ENCODE measurements at regions not wholly inside any gene's neighbourhood (a gene's known extent, or its start where the extent isn't known, plus 50 kb on each side); places are given as distances from the start of the nearest gene placed in this dataset.

DNA sequence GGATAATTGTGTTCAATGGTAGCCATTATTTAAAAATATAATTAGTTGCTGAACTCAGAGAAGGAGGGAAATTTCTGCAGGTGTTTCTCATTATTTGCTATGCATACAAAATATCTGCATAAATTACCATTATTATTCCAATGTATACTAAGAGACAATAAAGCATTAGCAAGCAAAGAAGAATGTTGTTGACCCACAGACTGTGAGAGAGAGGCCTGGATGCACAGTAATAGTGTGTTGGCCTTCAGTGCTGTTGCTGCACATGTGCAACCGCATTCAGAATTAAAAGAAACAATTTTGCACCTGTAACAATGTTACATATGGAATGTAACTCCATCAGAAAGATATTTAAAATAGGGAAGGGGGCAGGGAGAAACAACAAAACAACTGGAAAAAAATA, 155.6 kb upstream of the KCNH8 start:
- Histone ChIP-seq H3K4me1 (ENCODE audit: control insufficient read depth in 2 of 2, insufficient read depth in 1 of 2, low read depth in 1 of 2, low read length in 2 of 2) (peaks cover 0 to 1% of the 10 kb centered on the region in 2 donors), H2AFZ (ENCODE audit: low read length) (no peak overlapping the region), H3K23ac (ENCODE audit: low read depth, low read length, poor library complexity) (no peak overlapping the region), H3K79me1 (ENCODE audit: low read depth, low read length) (peaks cover 3% of the 10 kb centered on the region), H2AK5ac (ENCODE audit: low read depth, low read length) (no peak overlapping the region), H4K8ac (ENCODE audit: low read depth, low read length) (no peak overlapping the region), H3K14ac (ENCODE audit: low read length) (no peak overlapping the region), H2BK15ac (ENCODE audit: low read length) (no peak overlapping the region), H3K4ac (ENCODE audit: low read length) (no peak overlapping the region), H4K91ac (ENCODE audit: low read depth, low read length, poor library complexity) (no peak overlapping the region), H3K9me3 (replicated peaks in 1 of 2; ENCODE audit: control insufficient read depth in 2 of 2, insufficient read depth in 1 of 2, low read depth in 1 of 2, low read length in 2 of 2) (no peaks in the 10 kb centered on the region), H2BK12ac (ENCODE audit: low read length) (no peak overlapping the region), H3K4me2 (ENCODE audit: insufficient read depth, low read length, poor library complexity, severe bottlenecking) (no peak overlapping the region), H3K4me3 (ENCODE audit: low read length in 2 of 2) (no peak overlapping the region), H3K9ac (ENCODE audit: low read depth, low read length, poor library complexity) (no peak overlapping the region), H3K27ac (replicated peaks; ENCODE audit: low read length) (no peak overlapping the region), H2BK5ac (ENCODE audit: low read length) (no peak overlapping the region), H3K18ac (ENCODE audit: low read length) (no peak overlapping the region), H2BK120ac (ENCODE audit: low read depth, low read length) (no peak overlapping the region), H3K27me3 (ENCODE audit: control insufficient read depth in 3 of 3, insufficient read depth in 3 of 3, low read depth in 1 of 3, low read length in 3 of 3) (no peaks in the 10 kb centered on the region), H3K36me3 (replicated peaks in 1 of 2; ENCODE audit: control insufficient read depth in 2 of 2, insufficient read depth in 2 of 2, low read length in 2 of 2) (no peaks in the 10 kb centered on the region)
- no CpG with 5 or more reads among the region's 1 CpG for WGBS, 2 donors (ENCODE audit: extremely low coverage in 2 of 2, insufficient read length in 2 of 2, insufficient replicate concordance in 1 of 2)
- no peak for DNase-seq (ENCODE audit: low spot score)

DNA sequence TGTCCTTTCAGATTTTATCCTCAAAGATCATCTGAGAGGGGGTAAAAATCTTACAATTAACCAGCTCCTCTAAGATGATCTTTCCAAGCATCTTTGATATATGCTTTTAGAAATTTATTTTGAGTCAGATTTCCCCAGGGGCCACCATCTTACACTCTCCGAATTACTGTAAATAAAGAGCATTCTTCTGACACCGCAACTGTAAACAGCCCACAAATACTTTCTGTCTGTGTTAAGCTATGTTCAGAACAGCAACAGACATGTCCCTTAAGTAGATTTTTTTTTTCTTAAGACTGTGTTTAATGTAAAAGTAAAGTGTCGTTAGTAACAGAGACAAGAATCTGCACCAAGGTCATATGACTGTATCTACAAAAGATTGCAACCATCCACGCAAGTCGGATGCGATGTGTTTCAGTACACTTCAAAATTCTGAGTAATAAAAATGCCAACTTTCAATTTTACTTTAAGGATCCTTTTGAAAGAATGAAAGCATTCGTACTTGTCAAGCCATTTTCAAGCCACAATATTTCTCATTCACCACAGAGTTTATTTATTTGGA, 159.0 kb upstream of the KCNH8 start:
- no peak overlapping the region for H2AFZ ChIP-seq (ENCODE audit: low read length)
- H2AK5ac ChIP-seq (ENCODE audit: low read depth, low read length), result no peak overlapping the region
- WGBS, 2 donors (ENCODE audit: extremely low coverage in 2 of 2, insufficient read length in 2 of 2, insufficient replicate concordance in 1 of 2), result no CpG with 5 or more reads among the region's 7 CpGs
- H2BK120ac ChIP-seq (ENCODE audit: low read depth, low read length), result no peak overlapping the region
- H4K91ac ChIP-seq (ENCODE audit: low read depth, low read length, poor library complexity), result no peak overlapping the region
- H3K79me1 ChIP-seq (ENCODE audit: low read depth, low read length), result no peaks in the 10 kb centered on the region
- H3K4me3 ChIP-seq (ENCODE audit: low read length in 2 of 2), result no peak overlapping the region
- peaks cover 0 to 1% of the 10 kb centered on the region in 2 donors for H3K4me1 ChIP-seq (ENCODE audit: control insufficient read depth in 2 of 2, insufficient read depth in 1 of 2, low read depth in 1 of 2, low read length in 2 of 2)
- H3K14ac ChIP-seq (ENCODE audit: low read length), result no peak overlapping the region
- no peak overlapping the region for H3K27ac ChIP-seq (replicated peaks; ENCODE audit: low read length)
- H3K4me2 ChIP-seq (ENCODE audit: insufficient read depth, low read length, poor library complexity, severe bottlenecking), result no peak overlapping the region
- no peak for DNase-seq (ENCODE audit: low spot score)
- H3K9ac ChIP-seq (ENCODE audit: low read depth, low read length, poor library complexity), result no peak overlapping the region
- no peak overlapping the region for H3K18ac ChIP-seq (ENCODE audit: low read length)
- no peak overlapping the region for H2BK15ac ChIP-seq (ENCODE audit: low read length)
- no peak overlapping the region for H3K4ac ChIP-seq (ENCODE audit: low read length)
- no peaks in the 10 kb centered on the region for H3K27me3 ChIP-seq (ENCODE audit: control insufficient read depth in 3 of 3, insufficient read depth in 3 of 3, low read depth in 1 of 3, low read length in 3 of 3)
- H3K23ac ChIP-seq (ENCODE audit: low read depth, low read length, poor library complexity), result no peak overlapping the region
- no peak overlapping the region for H2BK5ac ChIP-seq (ENCODE audit: low read length)
- H3K9me3 ChIP-seq (replicated peaks in 1 of 2; ENCODE audit: control insufficient read depth in 2 of 2, insufficient read depth in 1 of 2, low read depth in 1 of 2, low read length in 2 of 2), result no peaks in the 10 kb centered on the region
- no peak overlapping the region for H2BK12ac ChIP-seq (ENCODE audit: low read length)
- no peak overlapping the region for H4K8ac ChIP-seq (ENCODE audit: low read depth, low read length)
- no peaks in the 10 kb centered on the region for H3K36me3 ChIP-seq (replicated peaks in 1 of 2; ENCODE audit: control insufficient read depth in 2 of 2, insufficient read depth in 2 of 2, low read length in 2 of 2)

DNA sequence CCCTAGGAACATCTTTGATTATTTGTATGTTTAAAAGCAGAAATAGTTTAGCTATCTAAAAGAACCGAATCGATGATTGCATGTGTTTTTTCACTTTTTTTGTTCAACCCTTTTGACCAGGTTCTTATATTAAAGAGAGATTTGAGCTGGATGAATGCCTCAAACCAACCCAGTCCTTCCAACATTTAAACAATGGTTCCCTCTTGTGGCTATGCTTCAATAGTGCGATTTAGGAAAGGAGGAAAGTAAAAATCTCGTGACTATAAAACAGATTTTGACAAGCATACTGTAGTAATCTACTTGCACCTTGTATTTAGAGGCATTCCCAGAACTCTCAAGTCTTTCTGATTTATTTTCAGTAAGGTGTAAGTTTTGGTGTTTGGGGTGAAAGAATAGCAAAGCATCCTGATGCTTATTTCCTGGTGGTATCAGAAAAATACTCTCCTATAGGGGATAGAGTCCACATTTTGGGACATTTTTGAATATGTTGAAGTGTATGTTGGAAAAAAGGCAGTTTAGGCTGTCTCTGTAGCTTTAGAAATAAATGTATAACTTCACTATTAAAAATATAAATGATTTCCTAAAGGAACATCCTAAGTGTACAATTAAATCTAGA, 159.6 kb upstream of the KCNH8 start:
- no peak overlapping the region for H3K4me2 ChIP-seq (ENCODE audit: insufficient read depth, low read length, poor library complexity, severe bottlenecking)
- no CpG with 5 or more reads among the region's 4 CpGs for WGBS, 2 donors (ENCODE audit: extremely low coverage in 2 of 2, insufficient read length in 2 of 2, insufficient replicate concordance in 1 of 2)

DNA sequence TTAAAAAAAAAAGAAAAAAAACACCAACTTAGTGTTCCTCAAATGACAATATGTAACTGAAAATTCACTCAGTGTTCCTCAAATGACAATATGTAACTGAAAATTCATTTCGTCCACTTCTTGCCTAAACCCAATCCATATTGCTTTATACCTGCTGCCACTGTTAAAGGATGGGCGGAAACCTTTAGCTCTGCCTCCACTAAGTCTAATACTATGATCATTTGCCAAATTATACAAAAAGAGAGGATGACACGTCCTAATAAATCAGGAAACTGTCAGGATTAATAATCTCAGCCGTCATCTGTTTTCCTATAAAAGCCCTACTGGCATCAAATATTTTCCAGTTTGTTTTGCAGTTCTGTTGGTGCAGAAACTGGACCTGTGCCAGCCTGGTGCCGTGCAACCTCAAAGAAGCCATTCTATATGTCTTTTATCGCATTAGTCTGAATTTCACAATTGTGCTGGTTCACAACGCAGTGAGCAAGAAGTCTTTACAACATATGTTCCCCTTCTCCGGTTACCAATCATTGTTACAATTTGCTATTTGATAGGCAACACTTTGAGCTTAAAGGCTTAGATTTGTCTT, 160.4 kb upstream of the KCNH8 start:
- Histone ChIP-seq H3K4me2 (ENCODE audit: insufficient read depth, low read length, poor library complexity, severe bottlenecking) (no peak overlapping the region), H3K14ac (ENCODE audit: low read length) (no peak overlapping the region), H2AK5ac (ENCODE audit: low read depth, low read length) (no peak overlapping the region), H3K27ac (replicated peaks; ENCODE audit: low read length) (no peak overlapping the region), H2BK15ac (ENCODE audit: low read length) (no peak overlapping the region), H3K23ac (ENCODE audit: low read depth, low read length, poor library complexity) (no peak overlapping the region), H2AFZ (ENCODE audit: low read length) (no peak overlapping the region), H2BK5ac (ENCODE audit: low read length) (no peak overlapping the region), H2BK120ac (ENCODE audit: low read depth, low read length) (no peak overlapping the region), H4K8ac (ENCODE audit: low read depth, low read length) (no peak overlapping the region), H3K79me1 (ENCODE audit: low read depth, low read length) (no peaks in the 10 kb centered on the region), H3K9ac (ENCODE audit: low read depth, low read length, poor library complexity) (no peak overlapping the region), H3K4me1 (ENCODE audit: control insufficient read depth in 2 of 2, insufficient read depth in 1 of 2, low read depth in 1 of 2, low read length in 2 of 2) (peaks cover 0 to 1% of the 10 kb centered on the region in 2 donors), H3K18ac (ENCODE audit: low read length) (no peak overlapping the region), H3K36me3 (replicated peaks in 1 of 2; ENCODE audit: control insufficient read depth in 2 of 2, insufficient read depth in 2 of 2, low read length in 2 of 2) (no peaks in the 10 kb centered on the region), H4K91ac (ENCODE audit: low read depth, low read length, poor library complexity) (no peak overlapping the region), H2BK12ac (ENCODE audit: low read length) (no peak overlapping the region), H3K4ac (ENCODE audit: low read length) (no peak overlapping the region), H3K9me3 (replicated peaks in 1 of 2; ENCODE audit: control insufficient read depth in 2 of 2, insufficient read depth in 1 of 2, low read depth in 1 of 2, low read length in 2 of 2) (no peaks in the 10 kb centered on the region), H3K27me3 (ENCODE audit: control insufficient read depth in 3 of 3, insufficient read depth in 3 of 3, low read depth in 1 of 3, low read length in 3 of 3) (no peaks in the 10 kb centered on the region), H3K4me3 (ENCODE audit: low read length in 2 of 2) (no peak overlapping the region)
- no CpG with 5 or more reads among the region's 8 CpGs for WGBS, 2 donors (ENCODE audit: extremely low coverage in 2 of 2, insufficient read length in 2 of 2, insufficient replicate concordance in 1 of 2)
- DNase-seq (ENCODE audit: low spot score), result no peak

More for the DNA sequence above, 159.6 kb upstream of the KCNH8 start:
- Histone ChIP-seq H3K18ac (ENCODE audit: low read length) (no peak overlapping the region), H2BK120ac (ENCODE audit: low read depth, low read length) (no peak overlapping the region), H3K23ac (ENCODE audit: low read depth, low read length, poor library complexity) (no peak overlapping the region), H2BK5ac (ENCODE audit: low read length) (no peak overlapping the region), H2BK12ac (ENCODE audit: low read length) (no peak overlapping the region), H3K9me3 (replicated peaks in 1 of 2; ENCODE audit: control insufficient read depth in 2 of 2, insufficient read depth in 1 of 2, low read depth in 1 of 2, low read length in 2 of 2) (no peaks in the 10 kb centered on the region), H3K14ac (ENCODE audit: low read length) (no peak overlapping the region), H2AK5ac (ENCODE audit: low read depth, low read length) (no peak overlapping the region), H3K27me3 (ENCODE audit: control insufficient read depth in 3 of 3, insufficient read depth in 3 of 3, low read depth in 1 of 3, low read length in 3 of 3) (no peaks in the 10 kb centered on the region), H3K9ac (ENCODE audit: low read depth, low read length, poor library complexity) (no peak overlapping the region), H3K27ac (replicated peaks; ENCODE audit: low read length) (no peak overlapping the region), H3K4ac (ENCODE audit: low read length) (no peak overlapping the region), H4K8ac (ENCODE audit: low read depth, low read length) (no peak overlapping the region), H2BK15ac (ENCODE audit: low read length) (no peak overlapping the region), H2AFZ (ENCODE audit: low read length) (no peak overlapping the region), H4K91ac (ENCODE audit: low read depth, low read length, poor library complexity) (no peak overlapping the region), H3K4me1 (ENCODE audit: control insufficient read depth in 2 of 2, insufficient read depth in 1 of 2, low read depth in 1 of 2, low read length in 2 of 2) (peaks cover 0 to 1% of the 10 kb centered on the region in 2 donors), H3K79me1 (ENCODE audit: low read depth, low read length) (no peaks in the 10 kb centered on the region), H3K36me3 (replicated peaks in 1 of 2; ENCODE audit: control insufficient read depth in 2 of 2, insufficient read depth in 2 of 2, low read length in 2 of 2) (no peaks in the 10 kb centered on the region), H3K4me3 (ENCODE audit: low read length in 2 of 2) (no peak overlapping the region)
- peak; percentile 27 for DNase-seq (ENCODE audit: low spot score)

Measured in neuronal stem cell (in vitro differentiated cells).